ENCODE measurements at regions not wholly inside any gene's neighbourhood (a gene's known extent, or its start where the extent isn't known, plus 50 kb on each side); places are given as distances from the start of the nearest gene placed in this dataset.
A peak's percentile ranks its signal among the peaks of the same experiment; 100 is the strongest.
"Not testable (repeated sequence)": the region's sequence is repeated elsewhere in the genome, so short reads cannot be mapped to it uniquely, and the experiment has no call there.

- no peak for DNase-seq (ENCODE audit: low read depth in 2 of 2)
Observed at GRCh38 chr18:34942276-34942675, 98.9 kb upstream of the MAPRE2 start.

- no peak for DNase-seq (ENCODE audit: low read depth in 2 of 2)
Observed at GRCh38 chr18:34942975-34943374, 98.2 kb upstream of the MAPRE2 start.

DNA sequence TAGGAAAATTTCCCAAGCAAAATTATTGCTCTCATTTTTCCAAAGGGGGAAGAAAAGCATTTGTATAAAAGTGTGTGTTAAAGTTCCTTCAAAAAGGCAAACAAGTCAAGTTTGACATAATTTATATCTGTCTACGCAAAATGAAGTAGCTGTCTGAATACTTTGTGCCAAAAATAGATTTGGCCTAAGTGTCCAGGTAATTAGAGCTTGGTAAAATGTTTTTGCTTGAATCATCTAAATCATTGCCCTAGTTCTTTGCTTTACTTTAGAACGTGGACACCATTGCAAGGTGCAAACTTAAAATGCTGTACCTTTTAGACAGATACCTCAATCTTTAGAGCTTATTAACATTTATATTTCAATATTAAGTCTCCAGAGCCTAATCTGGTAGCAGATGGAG is 97.6 kb upstream of the MAPRE2 start:
- no peak for DNase-seq (ENCODE audit: low read depth in 2 of 2)

GRCh38 chr18:34947711-34948125 is 93.5 kb upstream of the MAPRE2 start:
- no peak for DNase-seq (ENCODE audit: low read depth in 2 of 2)

DNA sequence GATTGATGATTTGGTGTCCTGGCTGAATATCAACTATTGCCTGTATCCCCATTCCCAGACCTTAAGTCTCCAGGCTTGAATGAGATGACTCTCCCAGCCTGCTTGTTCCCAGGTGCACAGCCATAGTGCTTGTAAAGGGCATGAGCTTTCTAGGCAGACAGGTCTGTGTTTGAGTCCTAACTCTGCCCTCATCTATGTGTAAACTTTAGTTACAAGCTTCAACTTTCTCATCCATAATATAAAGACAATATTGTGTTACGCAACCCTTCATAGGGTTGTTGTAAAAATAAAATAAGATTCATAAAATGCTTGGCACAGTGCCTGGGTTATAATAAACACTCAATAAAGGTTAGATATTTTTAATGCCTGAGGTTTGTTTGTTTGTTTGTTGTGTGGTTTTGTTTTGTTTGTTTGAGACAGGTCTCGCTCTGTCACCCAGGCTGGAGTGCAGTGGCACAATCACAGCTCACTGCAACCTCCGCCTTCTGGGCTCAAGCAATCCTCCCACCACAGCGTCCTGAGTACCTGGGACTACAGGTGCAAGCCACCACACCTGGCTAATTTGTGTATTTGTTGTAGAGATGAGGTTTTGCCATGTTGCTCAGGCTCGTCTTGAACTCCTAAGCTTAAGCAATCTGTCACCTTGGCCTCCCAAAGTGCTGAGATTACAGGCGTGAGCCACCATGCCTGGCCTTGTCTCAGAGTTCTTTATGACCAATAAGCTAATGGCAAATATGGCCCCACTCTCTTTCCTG is 89.4 kb upstream of the MAPRE2 start:
- no peak for DNase-seq (ENCODE audit: low read depth in 2 of 2)

- no peak for DNase-seq (ENCODE audit: low read depth in 2 of 2)
Observed at GRCh38 chr18:34953212-34953611, 88.0 kb upstream of the MAPRE2 start.

DNA sequence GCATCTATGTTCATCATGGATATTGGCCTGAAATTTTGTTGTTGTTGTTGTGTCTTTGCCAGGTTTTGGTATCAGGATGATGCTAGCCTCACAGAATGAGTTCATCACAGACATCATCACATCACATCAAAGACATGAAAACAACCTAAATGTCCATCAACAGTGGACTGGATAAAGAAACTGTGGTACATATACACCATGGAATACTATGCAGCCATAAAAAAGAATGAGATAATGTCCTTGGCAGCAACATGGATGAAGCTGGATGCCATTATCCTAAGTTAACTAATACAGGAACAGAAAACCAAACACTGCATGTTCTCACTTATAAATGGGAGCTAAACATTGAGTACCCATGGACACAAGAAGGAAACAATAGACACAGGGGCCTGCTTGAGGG is 85.7 kb upstream of the MAPRE2 start:
- DNase-seq (ENCODE audit: low read depth in 2 of 2), result not testable (repeated sequence)

GRCh38 chr18:34956663-34957062 is 84.5 kb upstream of the MAPRE2 start:
- DNase-seq (ENCODE audit: low read depth in 2 of 2), result no peak

GRCh38 chr18:34957119-34957863 is 83.9 kb upstream of the MAPRE2 start:
- no peak for DNase-seq (ENCODE audit: low read depth in 2 of 2)

DNA sequence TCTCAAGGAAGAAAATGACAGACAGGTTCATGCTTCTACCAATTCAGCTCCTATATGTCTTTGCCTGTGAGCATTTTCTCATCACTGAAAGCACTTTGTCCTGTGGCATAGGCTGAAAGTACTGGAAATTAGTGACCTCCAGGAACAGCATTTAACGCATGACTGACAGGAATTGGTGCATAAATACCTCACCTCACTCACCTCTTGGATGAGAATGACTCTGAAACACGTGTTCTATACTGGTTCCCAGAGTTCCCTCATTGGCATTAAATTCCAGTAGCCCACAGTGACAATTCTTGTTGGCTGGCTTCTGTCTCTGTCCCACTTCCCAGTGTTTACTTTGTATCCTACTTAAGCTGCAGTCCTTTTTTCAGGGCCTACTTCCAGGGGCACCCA is 83.4 kb upstream of the MAPRE2 start:
- DNase-seq (ENCODE audit: low read depth in 2 of 2), result no peak

- no peak for DNase-seq (ENCODE audit: low read depth in 2 of 2)
Observed at GRCh38 chr18:34959211-34959829, 81.9 kb upstream of the MAPRE2 start.

DNA sequence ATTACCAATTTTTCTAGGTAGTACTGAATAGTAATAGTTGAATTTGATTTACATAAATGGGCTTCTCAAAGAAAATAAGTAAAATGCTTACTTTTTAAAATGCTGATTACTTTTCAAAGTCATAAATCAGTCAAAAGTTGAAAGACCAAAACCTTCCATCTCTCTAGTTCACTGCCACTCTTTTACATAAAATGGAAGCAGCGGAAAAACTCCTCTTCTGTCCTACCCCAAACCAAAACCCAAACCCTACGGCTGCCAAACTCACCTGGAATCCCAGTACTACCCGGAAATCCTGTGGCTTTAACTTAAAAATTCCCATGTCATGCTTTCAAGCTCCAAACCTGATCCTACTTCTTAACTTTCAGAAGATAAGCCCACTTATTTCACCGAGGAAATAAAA is 81.2 kb upstream of the MAPRE2 start:
- DNase-seq (ENCODE audit: low read depth in 2 of 2), result no peak

- no peak for DNase-seq (ENCODE audit: low read depth in 2 of 2)
Observed at GRCh38 chr18:34965108-34965507, 76.1 kb upstream of the MAPRE2 start.

GRCh38 chr18:34965566-34965965 is 75.6 kb upstream of the MAPRE2 start:
- DNase-seq (ENCODE audit: low read depth in 2 of 2), result no peak

DNA sequence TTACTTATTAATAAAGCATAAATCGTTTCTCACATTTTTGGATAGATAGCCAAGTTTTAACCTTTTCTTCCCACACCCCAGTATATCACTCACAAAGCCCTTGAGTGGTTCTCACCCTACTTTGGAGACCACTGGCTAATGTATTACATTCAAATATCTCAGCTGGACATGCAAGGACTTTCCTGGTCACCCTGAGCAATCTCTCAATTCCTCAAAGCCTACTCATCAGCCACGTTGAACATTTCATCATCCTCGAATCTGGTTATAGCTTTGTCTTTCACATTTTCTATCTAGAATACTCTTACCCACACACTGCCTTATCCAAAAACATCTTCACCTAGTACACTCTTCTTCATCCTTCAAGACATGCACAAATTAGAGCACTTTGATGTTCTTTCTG is 71.1 kb upstream of the MAPRE2 start:
- no peak for DNase-seq (ENCODE audit: low read depth in 2 of 2)

DNA sequence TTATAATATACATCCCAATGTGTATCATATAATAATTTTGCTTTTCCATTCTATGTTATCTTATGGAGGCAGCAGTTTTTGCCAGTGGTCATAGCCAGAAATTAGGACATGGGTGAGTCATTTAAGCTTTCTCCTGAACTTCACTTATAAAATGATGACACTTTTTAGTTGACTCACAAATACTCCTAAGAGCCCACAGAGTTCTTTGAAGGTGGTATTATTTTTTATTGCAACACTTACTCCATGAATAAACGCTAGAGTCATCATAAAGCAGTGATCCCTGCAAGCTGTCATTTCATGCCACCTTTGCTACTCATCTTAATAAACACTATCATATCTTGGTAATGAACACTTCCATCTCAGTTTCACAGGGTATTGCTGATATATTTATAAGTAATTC is 69.9 kb upstream of the MAPRE2 start:
- no peak for DNase-seq (ENCODE audit: low read depth in 2 of 2)

DNA sequence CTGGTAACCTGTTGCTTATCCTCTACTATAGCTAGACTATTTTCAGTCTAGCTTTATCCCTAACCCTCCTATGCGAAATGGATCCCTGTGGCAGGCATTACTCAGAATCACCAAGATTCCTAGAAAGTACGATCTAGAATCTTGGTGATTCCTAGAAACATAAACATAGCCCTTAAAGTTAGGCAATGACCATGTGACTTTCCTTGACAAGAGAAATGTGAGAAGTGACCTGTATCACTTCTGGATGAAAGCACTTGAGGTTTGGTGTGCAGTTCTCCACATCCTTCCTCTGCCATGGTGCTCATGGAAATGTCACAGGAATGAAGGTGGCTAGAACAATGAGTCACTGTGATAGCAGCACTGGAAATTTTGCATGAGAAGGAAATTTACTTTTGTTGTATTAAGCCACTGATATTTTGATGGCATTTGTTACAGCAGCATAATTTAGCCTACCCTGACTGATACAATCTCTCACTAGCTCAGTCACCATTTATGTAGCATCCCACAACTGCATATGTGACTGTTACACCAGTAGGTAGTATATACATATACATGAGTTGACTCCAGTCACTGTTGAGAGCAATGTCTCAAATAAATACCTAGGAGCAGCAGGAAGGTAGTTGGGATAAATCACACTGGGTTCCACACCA is 68.3 kb upstream of the MAPRE2 start:
- DNase-seq (ENCODE audit: low read depth in 2 of 2), result no peak

GRCh38 chr18:34976123-34976522 is 65.1 kb upstream of the MAPRE2 start:
- no peak for DNase-seq (ENCODE audit: low read depth in 2 of 2)

DNA sequence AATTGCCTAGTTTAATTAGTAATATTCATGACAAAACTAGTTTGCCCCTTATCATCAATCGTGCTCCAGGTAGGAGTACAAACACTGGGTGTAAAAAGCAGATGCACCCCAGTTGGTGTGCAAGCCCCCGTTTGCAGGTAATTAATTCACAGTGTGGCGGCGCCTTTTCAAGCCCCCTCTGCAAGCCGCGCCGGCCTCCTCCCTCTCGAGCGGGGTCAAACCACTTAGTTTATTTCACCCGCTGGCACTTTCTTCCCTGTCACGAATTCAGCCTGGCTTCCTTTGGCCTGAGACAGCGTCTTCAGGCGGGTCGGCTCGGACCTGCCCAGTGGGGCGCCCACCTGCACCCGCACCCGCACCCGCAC is 64.7 kb upstream of the MAPRE2 start:
- DNase-seq (ENCODE audit: low read depth in 2 of 2), result no peak

DNA sequence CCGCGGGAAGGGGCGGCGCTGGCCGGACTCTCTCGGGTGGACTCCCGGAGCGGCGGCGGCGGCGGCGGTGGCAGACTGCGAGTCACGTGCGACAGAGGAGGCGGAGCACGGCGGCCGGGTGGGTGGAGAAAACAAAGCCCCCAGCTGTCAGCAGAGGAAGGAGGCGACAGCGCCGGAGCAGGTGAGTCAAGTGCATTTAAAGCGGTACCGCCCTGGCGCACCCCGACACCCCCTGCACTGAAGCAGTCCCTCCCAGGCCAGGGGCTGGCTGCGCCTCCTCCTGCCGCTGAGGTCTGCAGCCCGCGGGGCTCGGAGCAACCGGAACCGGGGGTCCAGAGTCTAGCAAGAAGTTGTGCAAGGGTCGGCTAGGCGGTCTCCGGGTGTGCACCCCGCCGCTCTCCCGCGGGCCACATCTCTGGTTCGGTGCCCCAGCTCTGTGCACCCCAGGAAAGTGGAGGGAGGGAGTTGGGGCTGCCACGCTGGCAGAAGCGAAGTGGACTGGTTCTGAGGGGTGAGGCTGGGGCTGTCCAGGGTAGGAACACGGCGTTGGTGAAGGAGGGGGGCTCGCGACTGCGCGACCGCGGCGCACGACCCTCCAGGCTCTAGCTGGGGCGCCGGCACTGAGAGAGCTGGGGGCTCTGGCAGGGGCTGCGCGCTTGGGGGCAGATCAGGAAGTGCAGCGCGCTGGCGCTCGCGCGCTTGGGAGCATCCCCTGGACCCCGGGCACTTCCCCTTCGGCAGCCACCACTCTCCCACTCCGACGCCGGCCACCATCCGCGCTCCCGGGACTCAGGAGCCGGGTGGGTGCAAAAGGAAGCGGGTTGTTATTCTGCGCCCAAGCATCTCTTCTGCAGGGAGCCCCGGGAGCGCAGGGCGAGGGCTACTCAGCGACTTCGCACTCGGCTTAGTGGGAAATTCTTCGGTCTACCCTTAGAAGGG is 64.0 kb upstream of the MAPRE2 start:
- DNase-seq (ENCODE audit: low read depth in 2 of 2), result peak; percentile 68 to 83

GRCh38 chr18:34977838-34978532 is 63.2 kb upstream of the MAPRE2 start:
- DNase-seq (ENCODE audit: low read depth in 2 of 2), result peak in 1 of 2 donors; percentile 35

Measured in stimulated activated CD8-positive, alpha-beta memory T cell treated with anti-CD3 and anti-CD28 coated beads, Interleukin-7, amount 100 ng/mL, for 4 hours (primary cell).